ENCODE measurements at regions not wholly inside any gene's neighbourhood (a gene's known extent, or its start where the extent isn't known, plus 50 kb on each side); places are given as distances from the start of the nearest gene placed in this dataset.

GRCh38 chr4:140212194-140212593 is 58.2 kb upstream of the MAML3 start:
- no peak for TF ChIP-seq REST (IDR thresholded peaks at IDR 0.05; ENCODE audit: insufficient read depth in 1 of 2, low read depth in 2 of 2, low read length in 1 of 2)
- no peak for TF ChIP-seq POLR2AphosphoS5 (IDR thresholded peaks at IDR 0.05; ENCODE audit: low read depth, low read length)
- TF ChIP-seq TCF7L2 (IDR thresholded peaks at IDR 0.05; ENCODE audit: low read depth, low read length), result no peak
- TF ChIP-seq CTCF (IDR thresholded peaks at IDR 0.05), result no peak
- no peak for TF ChIP-seq SIN3A (IDR thresholded peaks at IDR 0.05; ENCODE audit: borderline replicate concordance, insufficient read depth, low read depth, low read length)
- no peaks in the 10 kb centered on the region for H3K36me3 ChIP-seq (ENCODE audit: control insufficient read depth, insufficient read depth, low read length)
- DNase-seq (ENCODE audit: low read depth, low spot score) (no peak), ATAC-seq (no peak)
- intact Hi-C loops (cut with micrococcal nuclease; ENCODE audit: unreplicated experiment) (no loop called here), in situ Hi-C loops (cut with HindIII; ENCODE audit: low pct_unique_long_range_greater_than_20kb, low sequenced_read_pairs) (no loop called here)
- no peaks in the 10 kb centered on the region for H3K9me3 ChIP-seq (ENCODE audit: control insufficient read depth, insufficient read depth, low read depth, low read length)
- H3K27me3 ChIP-seq (ENCODE audit: control insufficient read depth, insufficient read depth, low read length), result no peaks in the 10 kb centered on the region
- no peaks in the 10 kb centered on the region for H3K4me1 ChIP-seq (ENCODE audit: control insufficient read depth, insufficient read depth, low read length)
- no peak overlapping the region for H3K27ac ChIP-seq (ENCODE audit: low read length)
- no TSS peak for BruUV-seq (replicated peaks)
- ChIA-PET CTCF (no interaction called here), POLR2A (no interaction called here)
- H3K4me3 ChIP-seq (ENCODE audit: low read depth in 2 of 2, low read length in 2 of 2), result no peak overlapping the region

GRCh38 chr4:140211693-140212092 is 57.7 kb upstream of the MAML3 start:
- Histone ChIP-seq H3K36me3 (ENCODE audit: control insufficient read depth, insufficient read depth, low read length) (no peaks in the 10 kb centered on the region), H3K9me3 (ENCODE audit: control insufficient read depth, insufficient read depth, low read depth, low read length) (no peaks in the 10 kb centered on the region), H3K4me1 (ENCODE audit: control insufficient read depth, insufficient read depth, low read length) (no peaks in the 10 kb centered on the region), H3K27me3 (ENCODE audit: control insufficient read depth, insufficient read depth, low read length) (no peaks in the 10 kb centered on the region), H3K27ac (ENCODE audit: low read length) (no peak overlapping the region), H3K4me3 (ENCODE audit: low read depth in 2 of 2, low read length in 2 of 2) (no peak overlapping the region)
- no peak for ATAC-seq
- BruUV-seq (replicated peaks), result no TSS peak
- intact Hi-C loops (cut with micrococcal nuclease; ENCODE audit: unreplicated experiment), result no loop called here
- TF ChIP-seq REST (IDR thresholded peaks at IDR 0.05; ENCODE audit: insufficient read depth in 1 of 2, low read depth in 2 of 2, low read length in 1 of 2), result no peak
- TF ChIP-seq CTCF (IDR thresholded peaks at IDR 0.05), result no peak
- TF ChIP-seq POLR2AphosphoS5 (IDR thresholded peaks at IDR 0.05; ENCODE audit: low read depth, low read length), result no peak
- TF ChIP-seq SIN3A (IDR thresholded peaks at IDR 0.05; ENCODE audit: borderline replicate concordance, insufficient read depth, low read depth, low read length), result no peak
- no peak for TF ChIP-seq TCF7L2 (IDR thresholded peaks at IDR 0.05; ENCODE audit: low read depth, low read length)
- POLR2A ChIA-PET, result no interaction called here
- no peak for DNase-seq (ENCODE audit: low read depth, low spot score)
- in situ Hi-C loops (cut with HindIII; ENCODE audit: low pct_unique_long_range_greater_than_20kb, low sequenced_read_pairs), result no loop called here
- CTCF ChIA-PET, result no interaction called here
